Stromal cell of bone marrow (primary cell): ENCODE measurements at regions not wholly inside any gene's neighbourhood (a gene's known extent, or its start where the extent isn't known, plus 50 kb on each side); places are given as distances from the start of the nearest gene placed in this dataset.

Experiments
- DNase-seq: peaks from one replicate; pipeline ENCODE4 v3.0.0-alpha.2; 2012; ENCODE audit warnings: low read depth

- DNase-seq: no peak
Measured at GRCh38 chr1:5713101-5714010, 278.9 kb downstream of the NPHP4 start.

- no peak for DNase-seq
Measured at GRCh38 chr1:5711956-5712645, 280.1 kb downstream of the NPHP4 start.

GRCh38 chr1:5711079-5711478, 281.1 kb downstream of the NPHP4 start:
- no peak for DNase-seq

- no peak for DNase-seq
Measured at GRCh38 chr1:5709976-5710375, 282.2 kb downstream of the NPHP4 start.

GRCh38 chr1:5709461-5709975, 282.7 kb downstream of the NPHP4 start:
- no peak for DNase-seq

- no peak for DNase-seq
Measured at GRCh38 chr1:5708346-5709245, 283.6 kb downstream of the NPHP4 start.

GRCh38 chr1:5707566-5708345, 284.5 kb downstream of the NPHP4 start:
- DNase-seq: no peak

GRCh38 chr1:5706239-5706638, 286.0 kb downstream of the NPHP4 start:
- no peak for DNase-seq

- DNase-seq: no peak
Measured at GRCh38 chr1:5705751-5706150, 286.5 kb downstream of the NPHP4 start.

GRCh38 chr1:5704561-5705514, 287.4 kb downstream of the NPHP4 start:
- DNase-seq: no peak

GRCh38 chr1:5701642-5702041, 290.6 kb downstream of the NPHP4 start:
- no peak for DNase-seq

- no peak for DNase-seq
Measured at GRCh38 chr1:5693568-5693967, 298.7 kb downstream of the NPHP4 start.

- no peak for DNase-seq
Measured at GRCh38 chr1:5692664-5693063, 299.6 kb downstream of the NPHP4 start.

GRCh38 chr1:5691795-5692509, 300.3 kb downstream of the NPHP4 start:
- no peak for DNase-seq

GRCh38 chr1:5690898-5691297, 301.3 kb downstream of the NPHP4 start:
- no peak for DNase-seq

- no peak for DNase-seq
Measured at GRCh38 chr1:5690291-5690690, 301.9 kb downstream of the NPHP4 start.

- no peak for DNase-seq
Measured at GRCh38 chr1:5688081-5689077, 303.8 kb downstream of the NPHP4 start.
